PC-3 (cell line): ENCODE measurements at regions not wholly inside any gene's neighbourhood (a gene's known extent, or its start where the extent isn't known, plus 50 kb on each side); places are given as distances from the start of the nearest gene placed in this dataset.

Experiments
- ATAC-seq: fragments of 200-7000 bp; cut with Tn5 transposase; 2 replicates; pipeline ENCODE4 v1.9.1; 2020; ENCODE audit warnings: mild to moderate bottlenecking, moderate library complexity
- BruUV-seq: library from RNA; stranded (reverse); fragments of 400-500 nt; replicated peaks from 2 replicates; lab custom pipeline; 2021; lab: Mats Ljungman, UMichigan
- CTCF ChIA-PET: fragments of 300-600 bp; sonication (Branson Sonifier 250); formaldehyde crosslinking; loops from one replicate; lab custom pipeline; 2022; ENCODE audit warnings: antibody characterized with exemption; lab: Charles Lee
- POLR2A ChIA-PET: fragments of 300-600 bp; sonication (Branson Sonifier 250); formaldehyde crosslinking; loops from one replicate; lab custom pipeline; 2022; ENCODE audit warnings: antibody characterized with exemption; ENCODE audit not compliant: unreplicated experiment; lab: Charles Lee
- DNase-seq: peaks from one replicate; pipeline ENCODE4 v3.0.0-alpha.2; 2015
- H2AFZ ChIP-seq: fragments of 300-600 bp; sonication (generic); 2 replicates; pipeline ENCODE4 v1.6.0; 2016; ENCODE audit warnings: antibody characterized with exemption, low read length
- H3F3A ChIP-seq: fragments of 300-600 bp; sonication (generic); one replicate; pipeline ENCODE4 v1.6.0; 2017; ENCODE audit warnings: antibody characterized with exemption, low read length, control low read depth, mild to moderate bottlenecking; ENCODE audit not compliant: unreplicated experiment
- H3K27ac ChIP-seq: fragments of 300-600 bp; sonication (generic); 2 replicates; pipeline ENCODE4 v1.5.1; 2016; ENCODE audit warnings: mild to moderate bottlenecking, low read length
- H3K27me3 ChIP-seq: fragments of 300-600 bp; sonication (generic); 2 replicates; pipeline ENCODE4 v1.6.1; 2016; ENCODE audit warnings: low read length, mixed read lengths
- H3K36me3 ChIP-seq: fragments of 300-600 bp; sonication (generic); 2 replicates; pipeline ENCODE4 v1.6.1; 2016; ENCODE audit warnings: low read depth, mixed run types, low read length, mixed read lengths
- H3K4me1 ChIP-seq: fragments of 300-600 bp; sonication (generic); 2 replicates; pipeline ENCODE4 v1.5.1; 2016; ENCODE audit warnings: low read length; ENCODE audit not compliant: insufficient read depth
- H3K4me2 ChIP-seq: fragments of 300-600 bp; sonication (generic); 2 replicates; pipeline ENCODE4 v1.6.0; 2016; ENCODE audit warnings: low read length
- H3K4me3 ChIP-seq: fragments of 300-600 bp; sonication (generic); 2 replicates; pipeline ENCODE4 v1.5.1; 2016; ENCODE audit warnings: mild to moderate bottlenecking, low read length, mixed read lengths
- H3K79me2 ChIP-seq: fragments of 300-600 bp; sonication (generic); 2 replicates; pipeline ENCODE4 v1.6.1; 2017; ENCODE audit warnings: low read length, mixed read lengths
- H3K9ac ChIP-seq: fragments of 300-600 bp; sonication (generic); 2 replicates; pipeline ENCODE4 v1.6.0; 2016; ENCODE audit warnings: mild to moderate bottlenecking, low read length
- H3K9me2 ChIP-seq: fragments of 300-600 bp; sonication (generic); replicated peaks from 2 replicates; pipeline ENCODE4 v1.6.1; 2016; ENCODE audit warnings: mixed run types, low read length, mixed read lengths
- H3K9me3 ChIP-seq: fragments of 300-600 bp; sonication (generic); 2 replicates; pipeline ENCODE4 v1.6.1; 2016; ENCODE audit warnings: low read length, mixed read lengths
- H4K20me1 ChIP-seq: fragments of 300-600 bp; sonication (generic); 2 replicates; pipeline ENCODE4 v1.6.1; 2016; ENCODE audit warnings: low read length, mixed read lengths
- EZH2 ChIP-seq: fragments of 300-600 bp; sonication (generic); IDR thresholded peaks from one replicate; pipeline ENCODE4 v1.6.1; 2017; ENCODE audit warnings: antibody characterized with exemption, mild to moderate bottlenecking, low read length; ENCODE audit not compliant: unreplicated experiment
- EZH2phosphoT487 ChIP-seq: fragments of 300-600 bp; sonication (generic); IDR thresholded peaks from 2 replicates; pipeline ENCODE4 v1.6.1; 2018; ENCODE audit warnings: mild to moderate bottlenecking, antibody characterized with exemption, low read length, borderline replicate concordance
- intact Hi-C: fragments of 100-400 bp; cut with micrococcal nuclease; formaldehyde crosslinking; loops from 2 replicates; pipeline ENCODE4 v1.9.0; 2023
- TF ChIP-seq, protein P1 (sequence below): fragments of 300-600 bp; sonication (generic); conservative IDR thresholded peaks from 2 replicates; pipeline ENCODE4 v1.5.1; 2017; ENCODE audit warnings: antibody characterized with exemption, low read depth, mild to moderate bottlenecking, low read length

DNA sequence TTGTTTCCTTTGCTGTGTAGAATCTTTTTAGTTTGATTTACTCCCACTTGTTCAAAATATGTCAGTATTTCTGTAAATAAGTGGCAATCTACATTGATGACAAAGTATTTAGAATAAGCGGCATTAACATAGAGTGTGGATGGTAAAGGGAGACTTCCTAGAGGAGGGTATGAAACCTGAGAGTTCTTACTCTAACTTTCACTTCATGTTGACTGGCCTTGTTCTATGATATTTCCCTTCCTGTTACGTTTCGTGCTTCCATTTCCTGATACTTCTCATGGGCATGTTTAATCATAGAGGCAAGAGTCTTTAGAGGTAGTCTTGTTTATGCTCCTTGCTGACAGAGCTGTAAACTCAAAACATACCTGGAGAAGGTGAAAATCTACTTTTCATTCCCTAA, 408.9 kb downstream of the GLUD2 start:
- Histone ChIP-seq H3K9me3 (no peaks in the 10 kb centered on the region), H3F3A (no peaks in the 10 kb centered on the region), H3K4me2 (no peak overlapping the region), H3K9ac (no peak overlapping the region), H4K20me1 (no peaks in the 10 kb centered on the region), H3K4me3 (no peak overlapping the region), H3K79me2 (no peaks in the 10 kb centered on the region), H3K36me3 (no peaks in the 10 kb centered on the region), H2AFZ (no peak overlapping the region), H3K4me1 (no peaks in the 10 kb centered on the region), H3K27ac (no peak overlapping the region), H3K9me2 (no peaks in the 10 kb centered on the region), H3K27me3 (no peaks in the 10 kb centered on the region)
- ChIA-PET POLR2A (no interaction called here), CTCF (no interaction called here)
- DNase-seq (no peak), ATAC-seq (no peak)
- no peak for TF ChIP-seq EZH2phosphoT487
- no peak for TF ChIP-seq EZH2
- TF ChIP-seq, protein P1, sequence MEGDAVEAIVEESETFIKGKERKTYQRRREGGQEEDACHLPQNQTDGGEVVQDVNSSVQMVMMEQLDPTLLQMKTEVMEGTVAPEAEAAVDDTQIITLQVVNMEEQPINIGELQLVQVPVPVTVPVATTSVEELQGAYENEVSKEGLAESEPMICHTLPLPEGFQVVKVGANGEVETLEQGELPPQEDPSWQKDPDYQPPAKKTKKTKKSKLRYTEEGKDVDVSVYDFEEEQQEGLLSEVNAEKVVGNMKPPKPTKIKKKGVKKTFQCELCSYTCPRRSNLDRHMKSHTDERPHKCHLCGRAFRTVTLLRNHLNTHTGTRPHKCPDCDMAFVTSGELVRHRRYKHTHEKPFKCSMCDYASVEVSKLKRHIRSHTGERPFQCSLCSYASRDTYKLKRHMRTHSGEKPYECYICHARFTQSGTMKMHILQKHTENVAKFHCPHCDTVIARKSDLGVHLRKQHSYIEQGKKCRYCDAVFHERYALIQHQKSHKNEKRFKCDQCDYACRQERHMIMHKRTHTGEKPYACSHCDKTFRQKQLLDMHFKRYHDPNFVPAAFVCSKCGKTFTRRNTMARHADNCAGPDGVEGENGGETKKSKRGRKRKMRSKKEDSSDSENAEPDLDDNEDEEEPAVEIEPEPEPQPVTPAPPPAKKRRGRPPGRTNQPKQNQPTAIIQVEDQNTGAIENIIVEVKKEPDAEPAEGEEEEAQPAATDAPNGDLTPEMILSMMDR, result no peak
- BruUV-seq, result no TSS peak
- intact Hi-C loops, result no loop called here

DNA sequence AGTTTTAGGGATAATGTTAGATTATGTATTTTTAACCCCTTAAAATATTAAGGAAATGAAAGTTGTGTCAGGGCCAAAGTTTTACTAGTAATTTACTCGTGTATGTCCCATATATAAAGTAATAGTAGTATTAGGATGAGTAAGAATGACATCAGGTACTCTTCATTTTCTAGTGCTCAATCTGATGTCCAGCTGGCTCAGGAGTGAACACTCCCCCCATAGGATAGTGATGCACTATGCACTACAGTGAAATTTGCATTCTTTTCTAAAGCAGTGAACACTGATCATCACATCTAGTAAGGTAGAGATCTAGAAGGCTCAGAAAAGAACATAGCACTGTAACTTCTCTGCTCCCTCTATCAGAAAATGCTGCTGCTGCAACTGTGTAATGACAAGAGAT, 409.7 kb downstream of the GLUD2 start:
- Histone ChIP-seq H3K36me3 (no peaks in the 10 kb centered on the region), H3K79me2 (no peaks in the 10 kb centered on the region), H3K4me3 (no peak overlapping the region), H3F3A (no peaks in the 10 kb centered on the region), H3K4me2 (no peak overlapping the region), H3K27ac (no peak overlapping the region), H4K20me1 (no peaks in the 10 kb centered on the region), H3K9ac (no peak overlapping the region), H3K9me3 (no peaks in the 10 kb centered on the region), H3K27me3 (no peaks in the 10 kb centered on the region), H3K9me2 (no peaks in the 10 kb centered on the region), H2AFZ (no peak overlapping the region), H3K4me1 (no peaks in the 10 kb centered on the region)
- ATAC-seq (no peak), DNase-seq (no peak)
- no TSS peak for BruUV-seq
- CTCF ChIA-PET, result no interaction called here
- TF ChIP-seq EZH2phosphoT487, result no peak
- no peak for TF ChIP-seq EZH2
- TF ChIP-seq, protein P1, result no peak
- intact Hi-C loops, result no loop called here
- POLR2A ChIA-PET, result no interaction called here

DNA sequence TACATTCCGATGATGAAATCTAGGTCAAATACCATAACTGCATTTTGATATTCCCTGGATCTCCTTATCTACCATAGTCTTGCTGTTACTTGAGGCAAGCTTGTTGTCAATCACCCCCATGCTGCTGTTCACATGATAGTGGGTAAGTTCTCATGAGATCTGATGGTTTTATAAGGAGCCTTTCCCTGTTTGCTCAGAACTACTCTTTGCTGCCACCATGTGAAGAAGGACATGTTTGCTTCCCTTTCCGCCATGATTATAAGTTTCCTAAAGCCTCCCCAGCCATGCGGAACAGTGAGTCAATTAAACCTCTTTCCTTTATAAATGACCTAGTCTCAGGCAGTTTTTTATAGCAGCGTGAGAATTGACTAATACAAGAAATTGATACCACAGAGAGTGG, 432.0 kb downstream of the GLUD2 start:
- intact Hi-C loops, result no loop called here

More for the DNA sequence above, 432.0 kb downstream of the GLUD2 start:
- no peaks in the 10 kb centered on the region for H3K4me1 ChIP-seq
- no peak overlapping the region for H3K9ac ChIP-seq
- DNase-seq (no peak), ATAC-seq (no peak)
- TF ChIP-seq EZH2phosphoT487 (no peak), EZH2 (no peak)
- TF ChIP-seq, protein P1, result no peak
- ChIA-PET CTCF (no interaction called here), POLR2A (no interaction called here)
- H3K36me3 ChIP-seq, result no peaks in the 10 kb centered on the region
- H4K20me1 ChIP-seq, result no peaks in the 10 kb centered on the region
- BruUV-seq, result no TSS peak
- H3F3A ChIP-seq, result no peaks in the 10 kb centered on the region
- no peaks in the 10 kb centered on the region for H3K79me2 ChIP-seq
- no peak overlapping the region for H3K27ac ChIP-seq
- no peak overlapping the region for H3K4me2 ChIP-seq
- no peaks in the 10 kb centered on the region for H3K9me3 ChIP-seq
- H3K27me3 ChIP-seq, result no peaks in the 10 kb centered on the region
- no peak overlapping the region for H3K4me3 ChIP-seq
- no peaks in the 10 kb centered on the region for H3K9me2 ChIP-seq
- H2AFZ ChIP-seq, result no peak overlapping the region
